Panc1 (cell line): ENCODE measurements at regions not wholly inside any gene's neighbourhood (a gene's known extent, or its start where the extent isn't known, plus 50 kb on each side); places are given as distances from the start of the nearest gene placed in this dataset.

Experiments used
- ATAC-seq: fragments of 200-7000 bp; cut with Tn5 transposase; 2 replicates; pipeline ENCODE4 v1.9.1; 2020; ENCODE audit warnings: mild to moderate bottlenecking, moderate library complexity
- BruUV-seq: library from RNA; stranded (reverse); fragments of 400-500 nt; replicated peaks from 2 replicates; lab custom pipeline; 2021; lab: Mats Ljungman, UMichigan
- CTCF ChIA-PET: fragments of 300-600 bp; sonication (Branson Sonifier 250); formaldehyde crosslinking; loops from one replicate; lab custom pipeline; 2022; ENCODE audit warnings: antibody characterized with exemption; lab: Charles Lee
- POLR2A ChIA-PET: fragments of 300-600 bp; sonication (Branson Sonifier 250); formaldehyde crosslinking; loops from one replicate; lab custom pipeline; 2022; ENCODE audit warnings: antibody characterized with exemption; lab: Charles Lee
- DNase-seq: peaks from one replicate; pipeline ENCODE4 v3.0.0-alpha.2; 2010; ENCODE audit warnings: low read depth, low spot score
- H3K27ac ChIP-seq: 2 replicates; pipeline ENCODE4 v1.5.1; 2011; ENCODE audit warnings: mild to moderate bottlenecking, low read length, inconsistent platforms
- H3K27me3 ChIP-seq: fragments of 200-500 bp; sonication (Bioruptor generic); 2 replicates; pipeline ENCODE4 v1.6.0; 2014; ENCODE audit warnings: low read length, inconsistent platforms; ENCODE audit not compliant: control insufficient read depth, insufficient read depth
- H3K36me3 ChIP-seq: fragments of 200-500 bp; sonication (Bioruptor generic); 2 replicates; pipeline ENCODE4 v1.5.1; 2014; ENCODE audit warnings: inconsistent platforms, mild to moderate bottlenecking, low read length, moderate library complexity; ENCODE audit not compliant: control insufficient read depth, insufficient read depth
- H3K4me1 ChIP-seq: 2 replicates; pipeline ENCODE4 v1.5.1; 2011; ENCODE audit warnings: inconsistent platforms, mild to moderate bottlenecking, low read length, moderate library complexity; ENCODE audit not compliant: control insufficient read depth, insufficient read depth
- H3K4me3 ChIP-seq, 2 experiments: 2 replicates each; pipeline ENCODE4 v1.5.1; 2011 to 2012; ENCODE audit warnings: low read depth in 2 of 2, low read length in 2 of 2, mild to moderate bottlenecking in 2 of 2, inconsistent platforms in 1 of 2, moderate library complexity in 1 of 2
- H3K9me3 ChIP-seq: fragments of 200-500 bp; sonication (Bioruptor generic); 2 replicates; pipeline ENCODE4 v1.5.1; 2014; ENCODE audit warnings: low read depth, mild to moderate bottlenecking, inconsistent platforms, low read length, moderate library complexity; ENCODE audit not compliant: control insufficient read depth, insufficient read depth
- CTCF ChIP-seq: fragments of 450-650 bp; IDR thresholded peaks from 2 replicates; pipeline ENCODE4 v1.5.1; 2017; ENCODE audit warnings: mild to moderate bottlenecking
- POLR2AphosphoS5 ChIP-seq: IDR thresholded peaks from 2 replicates; pipeline ENCODE4 v1.6.1; 2012; ENCODE audit warnings: mild to moderate bottlenecking, low read depth, low read length, moderate library complexity
- REST ChIP-seq, 2 experiments: IDR thresholded peaks; 2 replicates each; pipeline ENCODE4 v1.6.1; 2011 to 2012; ENCODE audit warnings: low read depth in 2 of 2, control low read depth in 1 of 2, low read length in 1 of 2, mild to moderate bottlenecking in 1 of 2, moderate library complexity in 1 of 2; ENCODE audit not compliant: insufficient read depth in 1 of 2
- SIN3A ChIP-seq: IDR thresholded peaks from 2 replicates; pipeline ENCODE4 v1.6.1; 2012; ENCODE audit warnings: low read depth, mild to moderate bottlenecking, low read length, moderate library complexity, borderline replicate concordance; ENCODE audit not compliant: insufficient read depth
- TCF7L2 ChIP-seq: IDR thresholded peaks from 2 replicates; pipeline ENCODE4 v1.6.1; 2011; ENCODE audit warnings: mild to moderate bottlenecking, low read depth, low read length, inconsistent platforms
- in situ Hi-C: cut with HindIII; loops from 2 replicates; pipeline ENCODE4 v1.10.0; 2016; ENCODE audit warnings: low sequenced_read_pairs, low pct_unique_long_range_greater_than_20kb
- intact Hi-C: fragments of 100-400 bp; cut with micrococcal nuclease; formaldehyde crosslinking; loops from one replicate; pipeline ENCODE4 v1.10.0; 2022; ENCODE audit not compliant: unreplicated experiment

- BruUV-seq = no TSS peak
- Histone ChIP-seq H3K36me3 (no peaks in the 10 kb centered on the region), H3K9me3 (no peaks in the 10 kb centered on the region), H3K4me1 (no peaks in the 10 kb centered on the region), H3K27me3 (peaks cover 31% of the 10 kb centered on the region), H3K4me3 (no peak overlapping the region), H3K27ac (no peak overlapping the region)
- in situ Hi-C loops (no loop called here), intact Hi-C loops (no loop called here)
- DNase-seq = no peak
- CTCF ChIA-PET = no interaction called here
- POLR2A ChIA-PET = no interaction called here
- peak; percentile 89 for TF ChIP-seq REST (IDR thresholded peaks at IDR 0.05; ENCODE audit: insufficient read depth in 1 of 2, low read depth in 2 of 2, low read length in 1 of 2)
- no peak for TF ChIP-seq CTCF
- ATAC-seq = no peak
These were observed 129.8 kb downstream of the AACS start for GRCh38 chr12:125194987-125195386.

GRCh38 chr12:125197326-125197725, 132.1 kb downstream of the AACS start:
- Histone ChIP-seq H3K4me1 (no peaks in the 10 kb centered on the region), H3K9me3 (no peaks in the 10 kb centered on the region), H3K27ac (no peak overlapping the region), H3K27me3 (peaks cover 34% of the 10 kb centered on the region), H3K36me3 (no peaks in the 10 kb centered on the region), H3K4me3 (no peak overlapping the region)
- BruUV-seq = no TSS peak
- ChIA-PET POLR2A (no interaction called here), CTCF (no interaction called here)
- ATAC-seq (no peak), DNase-seq (no peak)
- intact Hi-C loops (no loop called here), in situ Hi-C loops (no loop called here)
- TF ChIP-seq POLR2AphosphoS5 (no peak), CTCF (no peak), TCF7L2 (no peak), SIN3A (no peak), REST (IDR thresholded peaks at IDR 0.05; ENCODE audit: insufficient read depth in 1 of 2, low read depth in 2 of 2, low read length in 1 of 2) (no peak)
